A673 (cell line): ENCODE measurements at regions not wholly inside any gene's neighbourhood (a gene's known extent, or its start where the extent isn't known, plus 50 kb on each side); places are given as distances from the start of the nearest gene placed in this dataset.

Experiments used
- CTCF ChIP-seq: fragments of 300-800, 200-600 bp; sonication (generic); conservative IDR thresholded peaks from 2 replicates; pipeline ENCODE4 v1.5.1; 2017; ENCODE audit warnings: low read depth, mild to moderate bottlenecking, antibody characterized with exemption, low read length, moderate library complexity, mixed read lengths
- EZH2 ChIP-seq: fragments of 200-600 bp; sonication (generic); IDR thresholded peaks from 2 replicates; pipeline ENCODE4 v1.6.1; 2017; ENCODE audit warnings: borderline replicate concordance, low read depth, mild to moderate bottlenecking, mixed read lengths, antibody characterized with exemption, low read length; ENCODE audit not compliant: poor library complexity, severe bottlenecking

- TF ChIP-seq CTCF (no peak), EZH2 (no peak)
Measured at GRCh38 chr17:77794846-77795245, 163.7 kb upstream of the TNRC6C start.
